Colon (tissue), 2 donors: ENCODE measurements at regions not wholly inside any gene's neighbourhood (a gene's known extent, or its start where the extent isn't known, plus 50 kb on each side); places are given as distances from the start of the nearest gene placed in this dataset.
"Not testable (repeated sequence)": the region's sequence is repeated elsewhere in the genome, so short reads cannot be mapped to it uniquely, and the experiment has no call there.

Experiments
- FAIRE-seq: peaks from 2 replicates; lab custom pipeline; 2012; peaks lifted over from hg19 to GRCh38; lab: Jason Lieb, UNC
- donor health status: control.
- donor health status: control.

DNA sequence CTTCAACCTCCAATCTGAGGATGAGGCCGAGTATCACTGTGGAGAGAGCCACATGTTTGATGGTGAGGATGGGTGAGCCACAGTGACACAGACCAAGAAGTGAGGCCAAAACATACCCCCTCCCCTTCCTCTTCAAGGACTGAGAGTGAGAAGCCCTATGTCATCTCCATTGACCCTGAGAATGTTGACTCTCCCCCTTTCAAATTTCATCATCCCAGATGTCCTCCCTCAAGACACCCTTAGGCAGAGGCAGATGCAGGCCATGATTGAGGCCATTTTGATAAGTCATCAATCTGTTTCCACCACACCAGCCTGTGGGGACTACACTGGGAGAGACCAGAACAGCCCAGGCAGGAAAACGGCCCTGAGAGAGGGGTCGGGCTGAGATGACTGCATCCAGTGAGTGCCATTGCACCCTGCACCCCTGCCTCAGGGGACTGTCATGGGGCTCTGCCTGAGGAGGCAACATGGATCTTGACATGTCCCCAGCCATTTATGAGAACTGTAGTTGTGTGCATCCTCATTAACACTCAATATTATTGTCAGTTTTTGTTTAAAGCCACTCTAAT is 84.2 kb upstream of the IGLL5 start:
- no peak for FAIRE-seq

DNA sequence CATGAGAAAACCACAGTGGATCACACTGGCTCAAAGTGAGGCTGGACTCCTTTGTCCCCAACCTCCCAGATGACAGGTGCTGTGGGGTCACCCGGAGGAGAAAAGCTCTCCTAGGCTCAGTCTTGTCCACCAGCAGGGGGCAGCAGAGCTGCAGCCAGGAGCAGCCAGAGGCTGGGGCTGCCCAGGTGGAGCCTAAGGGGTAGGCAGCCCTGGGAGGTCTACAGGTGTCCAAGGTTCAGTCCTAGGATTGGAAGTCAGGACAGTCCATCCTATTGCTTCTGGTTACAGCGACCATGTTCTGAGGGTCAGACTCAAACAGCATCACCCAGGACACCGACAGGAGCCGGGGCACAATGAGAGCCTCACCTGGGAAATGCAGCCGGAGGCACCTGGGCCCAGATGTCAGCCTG is 77.6 kb upstream of the IGLL5 start:
- no peak for FAIRE-seq

- FAIRE-seq, result no peak
These were observed 77.1 kb upstream of the IGLL5 start for GRCh38 chr22:22810471-22810870.

DNA sequence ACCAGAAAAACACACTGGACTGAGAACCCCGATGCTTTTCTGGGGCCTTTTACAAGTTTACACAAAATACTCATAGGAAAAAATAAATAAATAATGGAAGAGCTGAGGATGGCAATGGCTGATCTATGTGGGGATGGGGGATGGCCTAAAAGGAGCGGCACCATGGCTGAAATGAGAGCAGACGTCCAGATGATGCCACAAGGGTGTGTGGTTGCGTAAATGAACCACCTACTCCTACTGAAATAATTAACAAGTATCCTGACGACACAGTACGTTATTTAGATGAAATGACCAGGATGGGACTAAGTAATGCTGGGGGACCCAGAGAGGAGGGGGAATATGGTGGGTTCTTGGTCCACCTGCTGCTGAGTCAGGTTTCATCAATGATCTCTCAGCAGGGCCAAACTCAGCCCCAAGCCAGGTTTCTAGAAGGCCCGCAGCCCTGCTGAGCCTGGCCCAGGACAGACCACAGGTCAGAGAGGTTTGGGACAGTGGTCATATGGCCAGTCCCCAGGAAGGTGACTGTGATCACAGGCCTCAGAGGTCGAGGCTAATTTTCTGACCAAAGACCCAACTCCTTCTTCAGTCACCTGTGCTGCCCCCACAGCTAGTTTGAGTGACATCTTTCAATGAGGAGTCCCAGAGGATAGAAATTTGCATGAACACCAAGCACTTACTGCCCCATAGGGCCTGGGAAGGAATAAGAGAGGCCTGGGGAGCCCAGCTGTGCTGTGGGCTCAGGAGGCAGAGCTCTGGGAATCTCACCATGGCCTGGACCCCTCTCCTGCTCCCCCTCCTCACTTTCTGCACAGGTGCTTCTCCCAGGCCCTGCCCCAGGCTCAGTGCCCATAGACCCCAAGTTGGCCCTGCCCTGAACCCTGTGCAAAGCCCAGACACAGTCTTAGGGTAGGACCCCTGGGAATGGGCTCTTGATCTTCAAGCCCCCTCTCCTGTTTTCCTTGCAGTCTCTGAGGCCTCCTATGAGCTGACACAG is 76.3 kb upstream of the IGLL5 start:
- no peak for FAIRE-seq

GRCh38 chr22:22812031-22812905 is 75.3 kb upstream of the IGLL5 start:
- FAIRE-seq, result no peak

- FAIRE-seq, result no peak
These were observed 74.2 kb upstream of the IGLL5 start for GRCh38 chr22:22813126-22814075.

- no peak for FAIRE-seq
These were observed 72.8 kb upstream of the IGLL5 start for GRCh38 chr22:22814666-22815396.

DNA sequence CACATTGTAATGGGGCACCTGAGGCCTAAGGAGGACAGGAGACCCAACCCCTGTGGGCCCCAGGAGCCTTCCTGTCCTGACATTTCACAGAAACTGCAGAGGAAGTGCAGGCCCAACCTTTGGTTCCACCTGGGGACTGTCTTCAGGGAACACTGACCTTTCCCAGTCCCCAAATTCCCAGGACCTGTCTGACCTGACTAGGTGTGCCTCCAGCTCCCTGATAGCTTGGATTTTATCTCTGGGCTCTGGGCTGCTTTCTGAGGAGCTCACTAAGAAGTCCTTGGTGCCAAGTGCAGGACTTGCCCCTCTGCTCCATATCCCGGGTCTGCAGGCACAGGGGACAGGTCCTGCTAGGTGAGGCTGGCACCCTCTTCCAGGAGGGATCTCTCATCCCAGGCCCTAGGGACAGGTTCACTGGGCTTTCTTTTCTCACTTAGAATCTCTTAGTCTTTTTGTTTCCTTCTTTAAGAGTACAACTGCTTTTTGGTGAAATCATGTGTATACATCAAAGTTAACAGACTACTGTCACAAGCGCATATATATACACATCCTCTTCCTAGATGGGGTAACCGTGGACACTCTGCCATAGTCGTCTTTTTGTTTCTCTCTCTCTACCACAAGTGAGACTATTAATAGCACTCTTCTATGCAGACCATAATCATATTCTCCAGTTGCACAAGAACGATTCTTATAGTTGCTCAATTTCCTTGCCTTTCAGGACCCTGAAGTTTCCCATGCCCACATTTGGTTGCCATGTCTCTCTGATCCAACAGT is 72.0 kb upstream of the IGLL5 start:
- FAIRE-seq, result no peak

DNA sequence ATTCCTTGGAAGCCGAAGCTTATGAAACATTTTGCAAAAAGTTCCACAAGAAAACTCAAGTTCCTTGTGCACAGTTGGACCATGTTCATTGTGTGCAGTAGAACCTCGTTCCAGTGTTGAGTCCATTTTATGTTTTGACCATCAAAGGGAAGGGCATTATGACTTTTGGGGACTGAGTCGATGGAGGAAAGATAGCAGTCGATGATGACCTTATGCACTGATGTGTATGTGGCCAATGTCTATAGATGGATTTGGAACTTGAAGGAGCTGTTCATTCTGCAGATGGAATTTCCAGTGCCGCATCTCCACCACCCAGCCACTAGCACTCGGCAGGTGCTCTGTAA is 71.5 kb upstream of the IGLL5 start:
- FAIRE-seq, result no peak

DNA sequence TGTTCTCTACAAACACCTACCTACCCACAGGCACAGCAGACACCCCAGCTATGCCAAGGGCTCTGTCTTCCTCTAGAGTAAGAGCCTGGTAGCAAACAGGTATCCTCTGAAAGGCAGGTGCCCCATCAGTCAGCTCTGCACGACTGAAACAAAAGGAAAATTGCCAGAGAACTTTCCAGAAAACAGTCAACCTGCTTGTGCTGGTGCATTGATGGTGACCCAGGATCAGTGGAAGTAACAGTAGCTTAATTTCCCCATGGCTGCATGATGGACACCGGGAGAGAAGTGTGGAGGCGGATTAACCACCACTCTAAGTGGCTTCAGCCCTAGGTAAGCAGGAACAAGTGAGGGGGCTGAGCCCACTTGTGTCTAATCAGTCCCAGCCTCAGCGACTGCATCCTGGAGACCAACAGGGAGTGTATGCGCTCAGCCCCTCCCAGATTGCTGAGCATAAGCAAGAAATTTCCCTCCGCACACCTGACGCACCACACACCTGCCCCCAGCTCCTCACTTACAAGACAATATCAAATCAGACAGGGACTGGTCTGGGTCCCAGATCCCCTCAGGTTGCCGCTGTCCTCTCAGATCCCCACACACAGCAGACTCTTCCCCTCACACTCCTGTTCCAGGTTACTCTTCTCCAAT is 70.7 kb upstream of the IGLL5 start:
- no peak for FAIRE-seq

DNA sequence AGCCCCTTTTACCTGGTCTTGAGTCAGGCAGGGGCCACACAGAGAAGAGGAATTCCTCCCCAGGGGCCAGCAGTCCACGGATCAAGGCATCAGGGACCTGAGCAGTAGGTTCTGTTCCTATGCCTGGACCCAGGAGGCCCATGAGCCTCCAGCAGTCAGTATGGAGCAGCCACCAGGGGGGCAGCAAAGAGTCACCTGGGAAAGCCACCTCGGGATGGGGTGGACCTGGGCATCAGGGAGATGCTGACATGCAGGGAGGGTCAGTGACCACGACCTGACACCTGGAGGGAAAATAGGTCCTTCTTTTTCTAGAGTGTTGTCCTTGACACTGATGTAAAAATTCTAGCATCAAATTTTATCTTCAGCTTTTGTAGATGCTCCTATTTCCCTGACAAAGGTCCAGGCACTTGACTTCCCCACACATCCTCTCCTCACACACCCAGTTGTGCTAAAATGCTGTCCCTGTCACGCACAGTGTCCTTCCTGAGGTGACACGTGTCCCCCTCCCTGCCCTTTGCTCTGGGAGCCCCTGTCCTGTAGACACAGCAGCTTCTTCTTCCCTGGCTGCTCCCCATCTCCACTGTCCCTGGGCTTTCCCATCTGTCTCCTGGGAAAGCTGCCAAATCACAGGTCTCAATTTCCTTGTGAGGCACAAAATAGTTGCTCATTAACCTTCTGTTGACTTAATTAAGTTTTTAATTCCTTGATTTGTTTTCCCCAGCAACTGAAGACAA is 70.0 kb upstream of the IGLL5 start:
- no peak for FAIRE-seq

GRCh38 chr22:22818202-22818538 is 69.4 kb upstream of the IGLL5 start:
- no peak for FAIRE-seq

- FAIRE-seq, result no peak
These were observed 68.5 kb upstream of the IGLL5 start for GRCh38 chr22:22818861-22819855.

DNA sequence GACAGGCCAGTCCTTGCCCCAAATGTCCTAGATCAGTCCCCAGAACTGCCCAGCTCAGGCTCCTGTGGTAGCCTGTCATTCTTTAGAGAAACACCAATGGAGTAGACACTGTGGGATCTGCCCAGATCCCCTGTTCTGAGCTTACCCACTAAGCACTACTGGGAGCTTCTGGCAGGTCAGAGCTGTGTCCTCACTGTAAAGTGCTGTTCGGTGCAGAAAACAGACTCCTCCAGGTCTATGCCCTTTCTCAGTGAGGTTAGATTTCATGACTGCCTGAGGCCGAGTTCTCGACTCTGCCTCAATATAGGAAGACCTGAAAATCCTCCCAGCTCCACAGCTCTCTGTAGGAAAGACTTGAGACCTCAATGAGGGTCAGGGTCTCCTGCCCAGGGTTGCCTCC is 67.5 kb upstream of the IGLL5 start:
- no peak for FAIRE-seq

DNA sequence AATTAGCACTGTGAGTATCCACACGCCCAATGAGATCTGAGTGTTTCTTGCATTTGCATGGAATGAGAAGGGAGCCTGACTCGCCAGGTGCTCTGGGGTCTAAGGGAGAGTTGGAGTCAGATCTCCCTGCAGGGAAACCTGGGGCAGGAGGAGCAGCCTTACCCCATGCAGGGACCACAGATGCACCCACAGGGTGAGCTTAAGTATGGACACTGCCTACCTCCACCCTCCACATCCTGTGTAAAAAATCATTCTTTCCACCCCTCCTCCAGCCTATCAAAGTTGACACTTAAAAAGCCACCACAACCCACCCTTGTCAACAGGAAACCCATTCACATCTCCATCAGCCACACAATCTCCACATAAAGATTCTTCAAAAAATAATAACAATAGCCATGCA is 67.0 kb upstream of the IGLL5 start:
- FAIRE-seq, result no peak

DNA sequence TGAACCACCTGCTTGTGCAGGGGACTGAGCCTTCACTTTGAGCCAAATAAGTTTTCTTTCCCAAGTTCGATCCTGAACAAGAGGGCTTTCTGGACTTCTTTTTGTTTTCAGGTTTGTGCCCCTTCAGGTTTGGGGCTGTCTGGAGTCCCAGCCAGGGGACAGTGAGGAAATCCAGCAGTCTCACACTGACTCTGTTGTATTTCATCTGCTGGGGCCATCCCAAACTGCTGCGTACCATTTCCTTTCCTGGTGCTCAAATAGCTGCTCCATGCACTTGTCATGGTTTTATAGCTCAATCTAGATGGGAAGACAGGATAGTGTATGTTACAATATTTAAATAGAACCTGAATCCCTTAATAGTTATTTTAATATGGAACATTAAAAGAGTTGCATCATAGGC is 66.3 kb upstream of the IGLL5 start:
- no peak for FAIRE-seq

DNA sequence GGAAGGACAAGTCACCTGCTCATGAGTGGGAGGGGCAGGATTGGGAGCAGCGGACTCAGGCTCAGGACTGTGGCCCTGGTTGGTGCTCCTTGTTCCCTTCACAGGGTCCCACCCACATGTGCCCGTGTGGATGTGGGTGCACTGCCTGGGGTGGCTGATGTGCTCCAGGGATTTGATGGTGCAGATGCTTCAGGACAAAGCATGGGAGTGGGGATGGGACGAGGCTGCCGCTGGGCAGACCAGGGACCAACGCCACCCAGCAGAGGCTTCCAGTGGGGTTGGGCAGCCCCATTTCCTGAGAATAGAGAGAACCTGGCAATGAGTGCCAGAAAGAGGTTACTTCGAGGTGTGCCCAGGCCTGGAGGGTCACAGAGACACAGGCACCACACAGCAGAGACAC is 65.5 kb upstream of the IGLL5 start:
- no peak for FAIRE-seq

DNA sequence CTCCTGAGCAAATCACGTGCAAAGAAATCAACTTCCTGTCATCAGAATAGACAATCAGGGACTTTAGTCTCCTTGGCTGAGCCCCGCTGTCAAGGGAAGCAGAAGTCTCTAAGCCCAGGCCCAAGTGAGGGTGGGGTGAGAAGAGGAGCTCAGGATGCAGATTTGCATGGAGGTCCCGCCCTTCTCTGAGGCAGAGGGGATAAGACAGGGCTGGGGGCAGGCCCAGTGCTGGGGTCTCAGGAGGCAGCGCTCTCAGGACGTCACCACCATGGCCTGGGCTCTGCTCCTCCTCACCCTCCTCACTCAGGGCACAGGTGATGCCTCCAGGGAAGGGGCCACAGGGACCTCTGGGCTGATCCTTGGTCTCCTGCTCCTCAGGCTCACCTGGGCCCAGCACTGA is 65.1 kb upstream of the IGLL5 start:
- FAIRE-seq, result not testable (repeated sequence)
